ENCODE measurements at regions not wholly inside any gene's neighbourhood (a gene's known extent, or its start where the extent isn't known, plus 50 kb on each side); places are given as distances from the start of the nearest gene placed in this dataset.

- no peak for ATAC-seq
- TF ChIP-seq ISL1 (CRISPR knock-in tag; IDR thresholded peaks at IDR 0.05) (no peak), RARB (CRISPR knock-in tag; IDR thresholded peaks at IDR 0.05) (no peak), TCF4 (CRISPR knock-in tag; IDR thresholded peaks at IDR 0.05; ENCODE audit: borderline replicate concordance) (no peak), ZFP30 (CRISPR knock-in tag; IDR thresholded peaks at IDR 0.05) (no peak), PPARA (CRISPR knock-in tag; IDR thresholded peaks at IDR 0.05; ENCODE audit: borderline replicate concordance) (no peak), PATZ1 (CRISPR knock-in tag; IDR thresholded peaks at IDR 0.05; ENCODE audit: borderline replicate concordance) (no peak), CSRNP3 (CRISPR knock-in tag; IDR thresholded peaks at IDR 0.05) (no peak), ARNTL (CRISPR knock-in tag; IDR thresholded peaks at IDR 0.05; ENCODE audit: borderline replicate concordance, low read depth) (no peak), SNAI2 (CRISPR knock-in tag; IDR thresholded peaks at IDR 0.05) (no peak), OSR1 (CRISPR knock-in tag; IDR thresholded peaks at IDR 0.05) (no peak)
Observed at GRCh38 chr1:237975376-237975775, 84.7 kb upstream of the ZP4 start.

- TF ChIP-seq SNAI2 (CRISPR knock-in tag; IDR thresholded peaks at IDR 0.05) (no peak), ZNF70 (CRISPR knock-in tag; IDR thresholded peaks at IDR 0.05) (no peak), TSHZ2 (CRISPR knock-in tag; IDR thresholded peaks at IDR 0.05) (no peak), RARB (CRISPR knock-in tag; IDR thresholded peaks at IDR 0.05) (no peak), ZFP3 (CRISPR knock-in tag; IDR thresholded peaks at IDR 0.05) (no peak), ESRRG (CRISPR knock-in tag; IDR thresholded peaks at IDR 0.05) (no peak), PPARA (CRISPR knock-in tag; IDR thresholded peaks at IDR 0.05; ENCODE audit: borderline replicate concordance) (no peak), POU6F1 (CRISPR knock-in tag; IDR thresholded peaks at IDR 0.05; ENCODE audit: borderline replicate concordance, low read depth) (no peak), PATZ1 (CRISPR knock-in tag; IDR thresholded peaks at IDR 0.05; ENCODE audit: borderline replicate concordance) (no peak), GLIS3 (CRISPR knock-in tag; IDR thresholded peaks at IDR 0.05) (no peak)
- no peak for ATAC-seq
Observed at GRCh38 chr1:237972186-237972585, 81.5 kb upstream of the ZP4 start.

GRCh38 chr1:237962985-237963384, 72.3 kb upstream of the ZP4 start:
- ATAC-seq, result no peak
- no peak for TF ChIP-seq ZC3H10 (CRISPR knock-in tag; IDR thresholded peaks at IDR 0.05)
- TF ChIP-seq SNAI2 (CRISPR knock-in tag; IDR thresholded peaks at IDR 0.05), result no peak
- TF ChIP-seq CSDC2 (CRISPR knock-in tag; IDR thresholded peaks at IDR 0.05), result no peak
- no peak for TF ChIP-seq TOX (CRISPR knock-in tag; IDR thresholded peaks at IDR 0.05; ENCODE audit: borderline replicate concordance)
- TF ChIP-seq OSR1 (CRISPR knock-in tag; IDR thresholded peaks at IDR 0.05), result no peak
- no peak for TF ChIP-seq BACH2 (CRISPR knock-in tag; IDR thresholded peaks at IDR 0.05; ENCODE audit: borderline replicate concordance)
- no peak for TF ChIP-seq CSRNP3 (CRISPR knock-in tag; IDR thresholded peaks at IDR 0.05)
- no peak for TF ChIP-seq ZFP30 (CRISPR knock-in tag; IDR thresholded peaks at IDR 0.05)
- no peak for TF ChIP-seq PATZ1 (CRISPR knock-in tag; IDR thresholded peaks at IDR 0.05; ENCODE audit: borderline replicate concordance)
- no peak for TF ChIP-seq GLIS3 (CRISPR knock-in tag; IDR thresholded peaks at IDR 0.05)
- TF ChIP-seq TCF4 (CRISPR knock-in tag; IDR thresholded peaks at IDR 0.05; ENCODE audit: borderline replicate concordance), result no peak
- no peak for TF ChIP-seq ZNF8 (CRISPR knock-in tag; IDR thresholded peaks at IDR 0.05)
- no peak for TF ChIP-seq RARB (CRISPR knock-in tag; IDR thresholded peaks at IDR 0.05)
- TF ChIP-seq ZNF70 (CRISPR knock-in tag; IDR thresholded peaks at IDR 0.05), result no peak
- TF ChIP-seq ZNF565 (CRISPR knock-in tag; conservative IDR thresholded peaks at IDR 0.05; ENCODE audit: low read depth), result no peak
- TF ChIP-seq POU6F1 (CRISPR knock-in tag; IDR thresholded peaks at IDR 0.05; ENCODE audit: borderline replicate concordance, low read depth), result no peak

Data from SK-N-SH treated with all-trans-retinoic acid at 6 μM for 48 hours (cell line).